Colonic mucosa (tissue), 4 donors: ENCODE measurements at regions not wholly inside any gene's neighbourhood (a gene's known extent, or its start where the extent isn't known, plus 50 kb on each side); places are given as distances from the start of the nearest gene placed in this dataset.

Experiments used
- DNase-seq: peaks from one replicate; pipeline ENCODE4 v3.0.0-alpha.2; 2020
- H3K27ac ChIP-seq: fragments of 200-600 bp; one replicate; pipeline ENCODE4 v1.8.0; 2021
- H3K27me3 ChIP-seq: fragments of 200-600 bp; one replicate; pipeline ENCODE4 v1.8.0; 2021
- H3K36me3 ChIP-seq: fragments of 200-600 bp; one replicate; pipeline ENCODE4 v1.8.0; 2021
- H3K4me1 ChIP-seq: fragments of 200-600 bp; one replicate; pipeline ENCODE4 v1.8.0; 2021; ENCODE audit warnings: mild to moderate bottlenecking
- H3K4me3 ChIP-seq: fragments of 200-600 bp; one replicate; pipeline ENCODE4 v1.8.0; 2021
- H3K9ac ChIP-seq, 2 donors: one replicate each; pipeline ENCODE4 v1.7.0; 2013; ENCODE audit warnings: control low read depth in 2 of 2, low read depth in 2 of 2, low read length in 2 of 2
- H3K9me3 ChIP-seq: fragments of 200-600 bp; one replicate; pipeline ENCODE4 v1.8.0; 2021
- CTCF ChIP-seq: fragments of 200-600 bp; IDR thresholded peaks from one replicate; pipeline ENCODE4 v1.8.0; 2022; ENCODE audit warnings: antibody characterized with exemption, mild to moderate bottlenecking
- intact Hi-C: fragments of 100-400 bp; cut with DNase I; formaldehyde crosslinking; loops from one replicate; pipeline ENCODE4 v1.14.1; 2022
- donor health status: healthy.
- donor health status: DM: no; HTN: no; CAD: no.
- donor health status: DM: no; HTN: no; CAD: no.

GRCh38 chr1:8134546-8135235 lies 108.6 kb upstream of the ERRFI1 start:
- Histone ChIP-seq H3K9ac (peak overlapping the region in 1 of 2 donors; percentile 26), H3K36me3 (no peaks in the 10 kb centered on the region), H3K4me1 (no peaks in the 10 kb centered on the region), H3K27ac (peak overlapping the region; percentile 15), H3K4me3 (no peak overlapping the region), H3K9me3 (no peaks in the 10 kb centered on the region), H3K27me3 (no peaks in the 10 kb centered on the region)
- intact Hi-C loops = no loop called here
- no peak for DNase-seq
- no peak for TF ChIP-seq CTCF

GRCh38 chr1:8133657-8134430 lies 107.7 kb upstream of the ERRFI1 start:
- Histone ChIP-seq H3K4me1 (no peaks in the 10 kb centered on the region), H3K36me3 (no peaks in the 10 kb centered on the region), H3K4me3 (no peak overlapping the region), H3K27me3 (no peaks in the 10 kb centered on the region), H3K9me3 (no peaks in the 10 kb centered on the region), H3K27ac (peak overlapping the region; percentile 15), H3K9ac (no peak overlapping the region)
- no peak for TF ChIP-seq CTCF
- DNase-seq = peak; percentile 55
- intact Hi-C loops = no loop called here

GRCh38 chr1:8133190-8133589 lies 107.1 kb upstream of the ERRFI1 start:
- H3K9ac ChIP-seq = peak overlapping the region; percentile 8 to 26
- TF ChIP-seq CTCF = no peak
- no peaks in the 10 kb centered on the region for H3K36me3 ChIP-seq
- H3K9me3 ChIP-seq = no peaks in the 10 kb centered on the region
- no peaks in the 10 kb centered on the region for H3K27me3 ChIP-seq
- no peak for DNase-seq
- intact Hi-C loops = no loop called here
- H3K27ac ChIP-seq = peak overlapping the region; percentile 15
- H3K4me1 ChIP-seq = no peaks in the 10 kb centered on the region
- no peak overlapping the region for H3K4me3 ChIP-seq

GRCh38 chr1:8127171-8127641 lies 101.1 kb upstream of the ERRFI1 start:
- DNase-seq = no peak
- TF ChIP-seq CTCF = no peak
- Histone ChIP-seq H3K36me3 (no peaks in the 10 kb centered on the region), H3K27me3 (no peaks in the 10 kb centered on the region), H3K9me3 (no peaks in the 10 kb centered on the region), H3K27ac (no peak overlapping the region), H3K9ac (no peak overlapping the region), H3K4me3 (no peak overlapping the region), H3K4me1 (no peaks in the 10 kb centered on the region)
- intact Hi-C loops = no loop called here

- intact Hi-C loops = no loop called here
- H3K4me1 ChIP-seq = peaks cover 7% of the 10 kb centered on the region
- no peaks in the 10 kb centered on the region for H3K9me3 ChIP-seq
- peak overlapping the region; percentile 59 for H3K27ac ChIP-seq
- H3K9ac ChIP-seq = no peak overlapping the region
- TF ChIP-seq CTCF = no peak
- H3K36me3 ChIP-seq = no peaks in the 10 kb centered on the region
- DNase-seq = no peak
- no peak overlapping the region for H3K4me3 ChIP-seq
- H3K27me3 ChIP-seq = no peaks in the 10 kb centered on the region
Measured at GRCh38 chr1:8122477-8123407, 96.6 kb upstream of the ERRFI1 start.
